Right atrium auricular region (tissue), 2 donors: ENCODE measurements at regions not wholly inside any gene's neighbourhood (a gene's known extent, or its start where the extent isn't known, plus 50 kb on each side); places are given as distances from the start of the nearest gene placed in this dataset.
"Not testable (repeated sequence)": the region's sequence is repeated elsewhere in the genome, so short reads cannot be mapped to it uniquely, and the experiment has no call there.

ENCODE experiments used
- DNase-seq: peaks from one replicate; pipeline ENCODE4 v3.0.0-alpha.2; 2019; ENCODE audit warnings: low spot score
- H3K27ac ChIP-seq, 2 donors: fragments of 200-600 bp; sonication (generic); 1 replicate in 1 of 2; 2 replicates in 1 of 2; pipeline ENCODE4 v1.5.1; 2016 to 2019
- H3K27me3 ChIP-seq, 2 donors: fragments of 200-600 bp; sonication (generic); one replicate each; pipeline versions ENCODE4 v1.5.1 to v1.6.0; 2017 to 2019
- H3K36me3 ChIP-seq: fragments of 200-600 bp; sonication (generic); one replicate; pipeline ENCODE4 v1.5.1; 2016
- H3K4me1 ChIP-seq, 2 donors: fragments of 200-600 bp; sonication (generic); one replicate each; pipeline versions ENCODE4 v1.5.1 to v1.6.0; 2017 to 2019
- H3K4me3 ChIP-seq, 2 donors: fragments of 200-600 bp; sonication (generic); 1 replicate in 1 of 2; 2 replicates in 1 of 2; pipeline ENCODE4 v1.5.1; 2017 to 2019; ENCODE audit warnings: mild to moderate bottlenecking in 1 of 2, moderate library complexity in 1 of 2
- H3K9me3 ChIP-seq, 2 donors: fragments of 200-600 bp; sonication (generic); one replicate each; pipeline ENCODE4 v1.5.1; 2019
- TF ChIP-seq, protein P1 (sequence below), 2 donors: fragments of 200-600 bp; sonication (generic); IDR thresholded peaks; one replicate each; pipeline ENCODE4 v1.5.1; 2019; ENCODE audit warnings: antibody characterized with exemption in 2 of 2

DNA sequence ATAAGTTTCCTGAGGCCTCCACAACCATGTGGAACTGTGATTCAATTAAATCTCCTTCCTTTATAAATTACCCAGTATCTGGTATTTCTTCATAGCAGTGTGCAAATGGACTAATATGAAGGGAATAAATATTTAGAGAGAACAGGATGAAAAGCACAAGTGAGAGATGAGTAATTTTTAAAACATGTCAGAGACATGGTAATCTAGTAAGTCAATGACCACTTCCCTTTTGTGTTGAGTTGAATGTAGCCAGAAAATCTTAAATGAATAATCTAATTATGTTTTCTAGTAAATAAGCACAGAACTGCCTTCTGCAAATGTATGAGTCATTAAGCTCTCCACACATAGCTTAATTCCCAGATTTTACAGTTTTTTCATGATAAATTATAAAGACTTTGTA is 524.1 kb upstream of the SLITRK5 start:
- Histone ChIP-seq H3K27ac (no peak overlapping the region), H3K4me1 (no peaks in the 10 kb centered on the region), H3K27me3 (no peaks in the 10 kb centered on the region), H3K9me3 (no peaks in the 10 kb centered on the region), H3K4me3 (no peak overlapping the region), H3K36me3 (no peaks in the 10 kb centered on the region)
- TF ChIP-seq, protein P1, sequence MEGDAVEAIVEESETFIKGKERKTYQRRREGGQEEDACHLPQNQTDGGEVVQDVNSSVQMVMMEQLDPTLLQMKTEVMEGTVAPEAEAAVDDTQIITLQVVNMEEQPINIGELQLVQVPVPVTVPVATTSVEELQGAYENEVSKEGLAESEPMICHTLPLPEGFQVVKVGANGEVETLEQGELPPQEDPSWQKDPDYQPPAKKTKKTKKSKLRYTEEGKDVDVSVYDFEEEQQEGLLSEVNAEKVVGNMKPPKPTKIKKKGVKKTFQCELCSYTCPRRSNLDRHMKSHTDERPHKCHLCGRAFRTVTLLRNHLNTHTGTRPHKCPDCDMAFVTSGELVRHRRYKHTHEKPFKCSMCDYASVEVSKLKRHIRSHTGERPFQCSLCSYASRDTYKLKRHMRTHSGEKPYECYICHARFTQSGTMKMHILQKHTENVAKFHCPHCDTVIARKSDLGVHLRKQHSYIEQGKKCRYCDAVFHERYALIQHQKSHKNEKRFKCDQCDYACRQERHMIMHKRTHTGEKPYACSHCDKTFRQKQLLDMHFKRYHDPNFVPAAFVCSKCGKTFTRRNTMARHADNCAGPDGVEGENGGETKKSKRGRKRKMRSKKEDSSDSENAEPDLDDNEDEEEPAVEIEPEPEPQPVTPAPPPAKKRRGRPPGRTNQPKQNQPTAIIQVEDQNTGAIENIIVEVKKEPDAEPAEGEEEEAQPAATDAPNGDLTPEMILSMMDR (IDR thresholded peaks at IDR 0.05), result no peak
- no peak for DNase-seq

DNA sequence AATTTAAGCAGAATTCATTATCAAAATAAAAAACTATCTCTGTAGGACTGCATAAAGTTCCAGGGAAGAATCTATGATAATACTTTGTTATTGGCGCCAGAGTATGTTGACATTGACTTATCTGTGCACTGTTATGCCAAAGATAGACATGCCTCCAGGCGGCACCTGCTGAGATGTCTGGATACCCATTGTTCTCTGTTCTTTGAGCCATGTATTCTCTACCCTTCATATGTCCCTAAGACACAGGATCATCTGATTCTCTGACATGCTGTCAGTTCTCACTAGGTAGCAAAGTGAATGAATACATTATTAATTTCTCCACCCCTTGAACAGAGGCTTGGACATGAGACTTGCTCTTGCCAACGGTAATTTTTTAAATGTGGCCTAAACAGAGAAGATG is 517.8 kb upstream of the SLITRK5 start:
- Histone ChIP-seq H3K4me3 (no peak overlapping the region), H3K4me1 (no peaks in the 10 kb centered on the region), H3K9me3 (peaks cover 0 to 10% of the 10 kb centered on the region in 2 donors), H3K27me3 (no peaks in the 10 kb centered on the region), H3K27ac (no peak overlapping the region), H3K36me3 (no peaks in the 10 kb centered on the region)
- TF ChIP-seq, protein P1 (IDR thresholded peaks at IDR 0.05), result no peak
- no peak for DNase-seq

DNA sequence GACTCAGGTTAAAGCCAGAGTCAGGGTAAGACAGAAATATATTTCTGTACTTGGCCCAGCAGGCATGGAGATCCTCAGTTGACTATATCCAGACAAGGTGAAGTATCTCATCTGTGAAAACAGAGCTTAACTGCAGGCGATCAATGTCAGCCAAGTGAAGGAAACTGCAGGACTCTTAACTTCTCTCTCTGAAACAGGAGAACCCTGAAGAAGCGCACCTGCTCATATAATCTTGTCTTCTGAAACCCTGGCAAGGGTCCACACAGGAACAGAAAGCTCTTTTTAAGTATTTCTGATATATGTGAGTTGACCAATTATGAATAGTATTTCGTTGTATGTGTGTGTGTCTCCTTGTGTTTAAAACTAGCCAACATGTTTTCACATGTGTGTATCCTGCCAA is 504.8 kb upstream of the SLITRK5 start:
- H3K36me3 ChIP-seq, result no peaks in the 10 kb centered on the region
- no peaks in the 10 kb centered on the region for H3K27me3 ChIP-seq
- H3K27ac ChIP-seq, result no peak overlapping the region
- H3K4me1 ChIP-seq, result no peaks in the 10 kb centered on the region
- peaks cover 0 to 6% of the 10 kb centered on the region in 2 donors for H3K9me3 ChIP-seq
- no peak overlapping the region for H3K4me3 ChIP-seq
- DNase-seq, result no peak
- TF ChIP-seq, protein P1 (IDR thresholded peaks at IDR 0.05), result no peak

DNA sequence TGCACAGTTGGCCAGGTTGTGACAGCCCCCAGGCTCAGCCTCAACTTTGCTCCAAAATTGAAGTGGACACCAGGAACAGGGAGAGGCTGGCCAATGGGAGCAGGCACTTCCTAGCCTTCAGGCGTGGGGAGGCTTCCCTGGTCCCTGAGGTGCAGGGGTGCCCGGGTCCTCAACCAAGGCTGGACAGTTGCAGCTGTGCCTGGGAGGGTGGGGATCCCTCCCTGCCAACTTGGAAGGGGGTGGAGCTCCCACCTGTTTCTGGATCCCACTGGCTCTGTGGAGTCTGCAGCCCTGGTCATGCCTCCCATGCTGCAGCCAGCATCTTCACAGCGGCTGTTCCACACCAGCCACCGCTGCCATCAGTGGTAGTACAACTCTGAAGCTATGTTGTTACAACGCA is 502.8 kb upstream of the SLITRK5 start:
- H3K27me3 ChIP-seq, result no peaks in the 10 kb centered on the region
- DNase-seq, result no peak
- no peaks in the 10 kb centered on the region for H3K4me1 ChIP-seq
- no peak overlapping the region for H3K4me3 ChIP-seq
- H3K9me3 ChIP-seq, result no peaks in the 10 kb centered on the region
- no peak overlapping the region for H3K27ac ChIP-seq
- no peaks in the 10 kb centered on the region for H3K36me3 ChIP-seq
- TF ChIP-seq, protein P1 (IDR thresholded peaks at IDR 0.05), result no peak

DNA sequence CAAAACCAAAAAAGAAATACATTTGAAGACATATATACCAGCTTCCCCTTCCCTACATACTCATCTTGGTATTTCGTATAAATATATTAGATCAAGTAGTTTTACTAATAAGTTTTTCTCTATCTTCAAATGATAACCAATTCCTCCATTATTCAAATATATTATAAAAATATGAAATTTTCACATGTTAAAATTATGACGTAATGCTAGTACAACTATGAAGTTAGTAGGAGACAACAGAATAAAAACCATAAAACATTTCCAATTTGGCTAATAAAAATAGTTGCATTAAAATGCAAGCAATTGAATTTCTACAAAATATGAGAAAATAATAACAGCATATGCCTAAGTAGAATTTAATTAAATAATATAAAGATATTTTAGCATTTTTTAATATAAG is 501.8 kb upstream of the SLITRK5 start:
- Histone ChIP-seq H3K9me3 (no peaks in the 10 kb centered on the region), H3K27ac (no peak overlapping the region), H3K4me3 (no peak overlapping the region), H3K27me3 (no peaks in the 10 kb centered on the region), H3K4me1 (no peaks in the 10 kb centered on the region), H3K36me3 (no peaks in the 10 kb centered on the region)
- DNase-seq, result no peak
- TF ChIP-seq, protein P1 (IDR thresholded peaks at IDR 0.05), result no peak

DNA sequence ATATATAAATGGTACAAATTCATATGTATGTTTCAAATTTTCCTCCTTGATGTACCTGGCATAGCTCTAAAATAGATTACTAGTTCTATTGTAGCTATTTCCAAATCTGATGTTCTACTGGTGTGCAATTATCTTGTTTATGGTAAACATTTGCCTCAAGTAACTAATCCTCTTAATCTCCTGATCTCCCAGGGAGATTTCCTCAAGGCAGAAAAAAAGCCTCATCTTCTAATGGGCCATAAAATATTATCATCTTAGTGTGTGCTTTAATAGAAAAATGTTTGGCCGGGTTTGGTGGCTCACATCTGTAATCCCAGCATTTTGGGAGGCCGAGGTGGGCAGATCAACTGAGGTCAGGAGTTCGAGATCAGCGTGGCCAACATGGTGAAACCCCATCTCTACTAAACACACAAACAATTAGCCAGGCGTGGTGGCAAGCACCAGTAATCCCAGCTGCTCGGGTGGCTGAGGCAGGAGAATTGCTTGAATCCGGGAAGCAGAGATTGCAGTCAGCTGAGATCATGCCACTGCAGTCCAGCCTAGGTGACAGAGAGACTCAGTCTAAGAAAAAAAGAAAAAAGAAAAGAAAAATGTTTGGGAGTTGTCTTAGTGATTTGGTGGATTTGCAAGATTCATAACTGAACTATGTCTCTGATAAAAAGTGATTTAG is 498.9 kb upstream of the SLITRK5 start:
- Histone ChIP-seq H3K4me3 (no peak overlapping the region), H3K36me3 (no peaks in the 10 kb centered on the region), H3K27me3 (no peaks in the 10 kb centered on the region), H3K27ac (no peak overlapping the region), H3K4me1 (no peaks in the 10 kb centered on the region), H3K9me3 (no peaks in the 10 kb centered on the region)
- TF ChIP-seq, protein P1 (IDR thresholded peaks at IDR 0.05), result no peak
- no peak for DNase-seq

DNA sequence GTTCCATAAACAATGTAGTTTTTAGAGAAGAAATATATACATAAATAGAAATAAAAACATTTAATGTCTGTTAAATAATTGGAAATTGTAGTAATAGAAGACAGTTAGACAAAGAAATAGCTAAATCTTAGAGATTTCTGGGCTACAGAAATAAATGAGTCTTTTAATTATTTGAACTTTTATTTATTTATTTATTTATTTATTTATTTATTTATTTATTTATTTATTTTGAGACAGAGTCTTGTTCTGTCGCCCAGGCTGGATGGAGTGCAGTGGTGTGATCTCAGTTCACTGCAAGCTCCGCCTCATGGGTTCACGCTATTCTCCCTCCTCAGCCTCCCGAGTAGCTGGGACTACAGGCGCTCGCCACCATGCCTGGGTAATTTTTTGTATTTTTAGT is 486.0 kb upstream of the SLITRK5 start:
- not testable (repeated sequence) for H3K4me1 ChIP-seq, H3K36me3 ChIP-seq, H3K27me3 ChIP-seq, H3K27ac ChIP-seq, H3K9me3 ChIP-seq, DNase-seq, H3K4me3 ChIP-seq

DNA sequence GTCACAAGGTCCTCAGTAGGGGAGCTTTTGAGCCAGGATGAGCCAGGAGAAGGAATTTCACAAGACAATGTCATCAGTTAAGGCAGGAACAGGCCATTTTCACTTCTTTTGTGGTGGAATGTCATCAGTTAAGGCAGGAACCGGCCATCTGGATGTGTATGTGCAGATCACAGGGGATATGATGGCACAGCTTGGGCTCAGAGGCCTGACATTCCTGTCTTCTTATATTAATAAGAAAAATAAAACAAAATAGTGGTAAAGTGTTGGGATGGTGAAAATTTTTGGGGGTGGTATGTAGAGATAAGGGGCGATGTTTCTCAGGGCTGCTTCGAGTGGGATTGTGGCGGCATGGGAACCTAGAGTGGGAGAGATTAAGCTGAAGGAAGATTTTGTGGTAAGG is 484.5 kb upstream of the SLITRK5 start:
- not testable (repeated sequence) for H3K4me1 ChIP-seq, DNase-seq, H3K27me3 ChIP-seq, H3K9me3 ChIP-seq, H3K27ac ChIP-seq, H3K36me3 ChIP-seq, H3K4me3 ChIP-seq

DNA sequence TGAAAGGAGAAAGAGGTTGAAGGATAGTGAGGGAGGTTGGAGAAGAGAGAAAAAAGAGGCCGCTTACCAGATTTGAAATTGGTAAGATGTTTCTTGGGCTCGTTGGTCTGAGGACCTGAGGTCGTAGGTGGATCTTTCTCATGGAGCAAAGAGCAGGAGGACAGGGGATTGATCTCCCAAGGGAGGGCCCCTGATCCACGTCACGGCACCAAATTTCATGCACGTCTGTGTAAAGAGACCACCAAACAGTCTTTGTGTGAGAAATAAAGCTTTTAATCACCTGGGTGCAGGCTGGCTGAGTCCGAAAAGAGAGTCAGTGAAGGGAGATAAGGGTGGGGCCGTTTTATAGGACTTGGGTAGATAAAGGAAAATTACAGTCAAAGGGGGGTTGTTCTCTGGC is 479.7 kb upstream of the SLITRK5 start:
- H3K27ac ChIP-seq, H3K9me3 ChIP-seq, H3K36me3 ChIP-seq, H3K4me3 ChIP-seq, DNase-seq, H3K4me1 ChIP-seq, H3K27me3 ChIP-seq: not testable (repeated sequence)
